ENCODE measurements at regions not wholly inside any gene's neighbourhood (a gene's known extent, or its start where the extent isn't known, plus 50 kb on each side); places are given as distances from the start of the nearest gene placed in this dataset.

DNA sequence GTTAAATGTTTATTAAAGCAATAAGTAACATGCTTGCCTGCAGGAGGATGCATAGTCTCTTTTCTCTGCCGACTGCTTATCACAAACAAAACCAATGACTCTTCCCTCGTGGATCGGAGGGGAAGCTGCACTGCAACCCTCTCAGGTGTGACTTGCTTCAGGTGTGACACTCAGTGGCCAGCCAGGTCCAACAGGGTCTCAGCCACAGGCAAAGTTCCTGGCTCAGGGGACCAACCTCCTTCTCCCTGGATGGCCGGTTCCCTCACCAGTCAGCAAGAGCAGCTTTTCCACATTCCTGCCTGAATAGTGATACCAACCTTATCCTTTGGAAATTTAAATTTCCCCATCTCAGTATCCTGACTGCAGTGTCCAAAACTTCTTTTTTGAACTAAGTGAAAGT lies 383.5 kb downstream of the CMPK2 start:
- TF ChIP-seq, protein P1, sequence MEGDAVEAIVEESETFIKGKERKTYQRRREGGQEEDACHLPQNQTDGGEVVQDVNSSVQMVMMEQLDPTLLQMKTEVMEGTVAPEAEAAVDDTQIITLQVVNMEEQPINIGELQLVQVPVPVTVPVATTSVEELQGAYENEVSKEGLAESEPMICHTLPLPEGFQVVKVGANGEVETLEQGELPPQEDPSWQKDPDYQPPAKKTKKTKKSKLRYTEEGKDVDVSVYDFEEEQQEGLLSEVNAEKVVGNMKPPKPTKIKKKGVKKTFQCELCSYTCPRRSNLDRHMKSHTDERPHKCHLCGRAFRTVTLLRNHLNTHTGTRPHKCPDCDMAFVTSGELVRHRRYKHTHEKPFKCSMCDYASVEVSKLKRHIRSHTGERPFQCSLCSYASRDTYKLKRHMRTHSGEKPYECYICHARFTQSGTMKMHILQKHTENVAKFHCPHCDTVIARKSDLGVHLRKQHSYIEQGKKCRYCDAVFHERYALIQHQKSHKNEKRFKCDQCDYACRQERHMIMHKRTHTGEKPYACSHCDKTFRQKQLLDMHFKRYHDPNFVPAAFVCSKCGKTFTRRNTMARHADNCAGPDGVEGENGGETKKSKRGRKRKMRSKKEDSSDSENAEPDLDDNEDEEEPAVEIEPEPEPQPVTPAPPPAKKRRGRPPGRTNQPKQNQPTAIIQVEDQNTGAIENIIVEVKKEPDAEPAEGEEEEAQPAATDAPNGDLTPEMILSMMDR (IDR thresholded peaks at IDR 0.05): no peak
- no peak for TF ChIP-seq POLR2A (IDR thresholded peaks at IDR 0.05)

Data from esophagus squamous epithelium (tissue), 4 donors.